Activated CD4-positive, alpha-beta T cell treated with anti-CD3 and anti-CD28 coated beads, Interleukin-2, Interleukin-6, amounts not matched to agents 100 ng/mL and 50 ng/mL, durations not matched to agents 16 hours and 8 hours (primary cell): ENCODE measurements at regions not wholly inside any gene's neighbourhood (a gene's known extent, or its start where the extent isn't known, plus 50 kb on each side); places are given as distances from the start of the nearest gene placed in this dataset.
"Not testable (repeated sequence)": the region's sequence is repeated elsewhere in the genome, so short reads cannot be mapped to it uniquely, and the experiment has no call there.

ENCODE experiments used
- DNase-seq: peaks from one replicate; pipeline ENCODE4 v3.0.0-alpha.2; 2020

- DNase-seq = no peak
Measured at GRCh38 chr1:61028136-61028535, 54.2 kb upstream of the NFIA start.

DNA sequence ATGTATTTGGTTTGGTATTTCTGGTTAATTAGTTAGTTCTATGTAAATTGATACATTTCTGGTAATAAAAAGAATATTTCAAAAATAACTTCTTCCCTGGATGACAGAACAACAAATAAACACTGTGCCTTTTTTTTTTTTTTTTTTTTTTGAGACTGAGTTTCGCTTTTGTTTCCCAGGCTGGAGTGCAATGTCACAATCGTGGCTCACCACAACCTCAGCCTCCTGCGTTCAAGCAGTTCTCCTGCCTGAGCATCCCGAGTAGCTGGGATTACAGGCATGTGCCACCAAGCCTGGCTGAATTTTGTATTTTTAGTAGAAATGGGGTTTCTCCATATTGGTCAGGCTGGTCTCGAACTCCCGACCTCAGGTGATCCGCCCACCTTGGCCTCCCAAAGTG, 64.3 kb upstream of the NFIA start:
- DNase-seq = not testable (repeated sequence)

DNA sequence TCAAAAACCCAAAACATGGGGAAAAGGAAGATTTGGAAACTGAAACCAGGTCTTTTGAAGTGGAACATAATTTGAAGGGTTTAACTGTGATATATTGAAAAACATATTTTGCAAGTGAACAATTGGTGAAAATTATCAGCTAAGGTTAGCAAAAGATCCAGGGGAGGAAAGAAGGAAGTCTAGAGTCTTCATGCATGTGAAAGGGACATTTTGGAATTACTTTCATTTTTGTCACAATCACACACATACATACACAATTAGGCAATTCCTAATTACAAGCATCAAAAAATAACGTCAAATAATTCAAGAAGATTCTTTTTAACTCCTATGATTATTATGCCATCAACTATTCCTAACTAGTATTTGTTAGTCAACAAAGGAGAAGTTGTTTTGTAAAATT, 64.7 kb upstream of the NFIA start:
- no peak for DNase-seq

GRCh38 chr1:61013946-61014667, 68.3 kb upstream of the NFIA start:
- no peak for DNase-seq

DNA sequence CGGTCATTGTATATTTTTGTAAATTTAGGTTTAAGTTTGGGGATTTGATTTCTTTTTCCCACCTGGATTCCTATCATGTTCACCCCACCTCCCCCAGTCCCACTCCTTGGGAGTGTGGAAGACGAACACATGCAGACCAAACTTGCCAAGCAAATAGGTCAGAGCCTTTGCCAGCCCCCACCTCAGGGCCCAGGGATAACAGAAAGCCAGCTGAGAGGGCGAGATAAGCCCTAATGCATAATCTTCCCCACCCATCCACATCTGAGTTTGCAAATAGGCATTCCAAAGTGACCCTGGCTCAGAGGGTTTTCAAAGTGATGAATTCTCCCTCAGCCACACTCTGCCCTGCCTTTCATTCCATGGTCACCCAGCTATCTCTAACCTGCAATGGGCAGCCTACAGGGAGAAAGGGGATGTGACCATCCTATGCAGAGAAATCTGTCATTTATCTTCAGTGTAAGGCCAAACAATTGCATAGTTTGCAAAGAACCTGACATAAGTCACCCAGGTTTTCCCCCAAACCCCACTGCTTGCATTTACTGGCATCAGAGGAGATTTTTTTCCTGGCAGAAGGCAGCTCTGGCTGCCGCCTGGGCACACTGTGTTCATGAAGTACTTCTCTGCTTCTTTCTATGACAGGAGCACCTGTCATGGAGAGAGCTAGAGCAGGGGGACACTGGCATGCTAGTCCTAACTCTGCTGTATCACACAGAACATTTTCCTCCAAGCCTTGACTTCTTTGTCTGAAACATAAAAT, 69.0 kb upstream of the NFIA start:
- no peak for DNase-seq

GRCh38 chr1:61012341-61012761, 70.0 kb upstream of the NFIA start:
- DNase-seq = no peak

GRCh38 chr1:61011561-61012263, 70.6 kb upstream of the NFIA start:
- DNase-seq = no peak

GRCh38 chr1:61007534-61008364, 74.6 kb upstream of the NFIA start:
- DNase-seq = no peak

DNA sequence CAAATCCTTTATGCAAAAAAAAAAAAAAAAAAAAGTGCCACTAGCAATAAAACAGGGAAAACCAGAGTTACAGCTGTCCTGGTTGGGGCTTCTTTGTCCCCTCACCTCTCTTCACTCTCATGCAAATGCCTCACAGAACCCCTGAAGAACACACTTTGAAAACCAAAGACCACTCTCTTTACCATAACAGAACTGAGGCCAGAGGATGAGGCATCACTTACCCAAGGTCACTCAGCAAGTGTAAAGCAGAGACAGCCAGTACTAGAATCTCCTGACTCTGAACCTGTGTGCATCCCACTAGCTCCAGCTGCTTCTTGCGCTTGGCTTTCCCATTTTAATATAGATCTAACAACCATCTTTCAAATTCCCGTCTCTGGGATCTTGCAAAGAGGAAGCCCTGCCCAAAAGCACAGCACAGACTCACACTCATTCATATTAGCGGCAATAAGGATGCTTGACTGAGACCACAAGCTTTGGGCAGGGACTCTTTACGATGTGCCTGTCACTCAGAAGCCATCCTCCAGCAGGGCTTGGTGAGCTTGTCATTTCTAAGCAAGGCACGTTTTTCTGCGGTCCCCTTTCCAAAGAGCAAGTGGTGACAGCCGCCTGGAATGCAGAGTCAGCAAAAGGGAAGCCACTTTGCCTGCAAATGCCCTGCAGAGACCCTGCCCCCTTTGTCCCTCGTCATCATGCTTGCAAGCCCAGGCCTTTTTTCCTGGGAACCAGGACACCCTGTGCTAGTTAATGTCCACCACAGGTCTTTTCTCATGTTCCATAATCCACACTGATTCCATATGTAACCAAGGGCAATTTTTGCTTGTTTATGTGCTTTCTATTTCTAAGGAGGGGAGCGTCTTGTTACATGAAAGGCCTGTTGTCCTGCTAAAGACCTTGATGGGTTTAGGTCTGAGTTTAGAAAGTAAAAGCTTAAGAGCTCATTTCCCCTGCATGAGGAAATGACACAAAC, 76.5 kb upstream of the NFIA start:
- DNase-seq = no peak

- no peak for DNase-seq
Measured at GRCh38 chr1:61004262-61005003, 77.9 kb upstream of the NFIA start.

GRCh38 chr1:61000327-61000726, 82.0 kb upstream of the NFIA start:
- no peak for DNase-seq

- DNase-seq = no peak
Measured at GRCh38 chr1:60998786-60999185, 83.6 kb upstream of the NFIA start.

DNA sequence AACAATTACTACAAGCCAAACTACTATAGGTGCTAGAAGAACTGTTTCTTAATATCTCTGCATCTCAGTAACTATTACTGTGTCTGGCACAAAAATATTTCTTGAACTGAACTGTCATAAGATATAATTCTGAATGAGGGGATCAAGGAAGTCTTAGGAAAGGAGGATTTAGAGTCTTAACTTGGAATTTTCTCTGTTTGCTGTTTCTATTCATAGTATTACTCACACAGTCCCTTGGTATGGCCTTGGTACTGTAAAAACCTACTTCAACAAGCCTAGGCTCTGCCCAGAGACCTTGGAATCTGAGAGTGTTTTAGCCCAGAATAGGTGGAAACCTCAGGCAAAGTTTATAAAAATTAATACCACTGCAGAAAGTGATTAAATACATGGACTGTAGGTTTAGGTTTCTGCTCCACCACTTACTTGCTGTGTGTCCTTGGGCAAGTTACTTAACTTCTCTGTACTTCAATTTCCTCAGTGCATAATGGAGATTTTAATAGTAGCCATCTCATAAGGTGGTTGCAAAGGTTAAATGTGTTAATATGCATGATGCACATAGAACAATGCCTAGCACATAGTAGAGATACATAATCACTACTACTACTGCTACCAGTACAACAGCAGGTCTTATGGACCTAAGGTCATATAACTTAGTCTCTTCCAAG, 87.4 kb upstream of the NFIA start:
- DNase-seq = no peak

DNA sequence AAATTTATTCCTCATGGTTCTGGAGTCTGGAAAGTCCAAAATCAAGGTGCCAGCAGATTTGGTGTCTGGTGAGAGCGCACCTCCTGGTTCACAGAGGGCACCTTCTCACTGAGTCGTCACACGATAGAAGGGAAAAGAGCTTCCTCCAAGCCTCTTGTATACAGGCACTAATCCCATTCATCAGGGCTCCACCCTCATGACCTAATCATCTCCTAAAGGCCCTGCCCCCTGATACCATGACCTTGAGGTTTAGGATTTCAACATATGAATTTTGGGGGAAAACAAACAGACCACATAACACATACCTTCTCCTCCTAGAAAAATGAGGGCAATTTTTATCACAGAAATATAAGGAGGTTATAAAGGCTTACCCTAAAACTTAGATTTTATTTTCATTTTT, 88.0 kb upstream of the NFIA start:
- DNase-seq = no peak

GRCh38 chr1:60992165-60992564, 90.2 kb upstream of the NFIA start:
- no peak for DNase-seq

GRCh38 chr1:60990714-60991090, 91.7 kb upstream of the NFIA start:
- DNase-seq = no peak

DNA sequence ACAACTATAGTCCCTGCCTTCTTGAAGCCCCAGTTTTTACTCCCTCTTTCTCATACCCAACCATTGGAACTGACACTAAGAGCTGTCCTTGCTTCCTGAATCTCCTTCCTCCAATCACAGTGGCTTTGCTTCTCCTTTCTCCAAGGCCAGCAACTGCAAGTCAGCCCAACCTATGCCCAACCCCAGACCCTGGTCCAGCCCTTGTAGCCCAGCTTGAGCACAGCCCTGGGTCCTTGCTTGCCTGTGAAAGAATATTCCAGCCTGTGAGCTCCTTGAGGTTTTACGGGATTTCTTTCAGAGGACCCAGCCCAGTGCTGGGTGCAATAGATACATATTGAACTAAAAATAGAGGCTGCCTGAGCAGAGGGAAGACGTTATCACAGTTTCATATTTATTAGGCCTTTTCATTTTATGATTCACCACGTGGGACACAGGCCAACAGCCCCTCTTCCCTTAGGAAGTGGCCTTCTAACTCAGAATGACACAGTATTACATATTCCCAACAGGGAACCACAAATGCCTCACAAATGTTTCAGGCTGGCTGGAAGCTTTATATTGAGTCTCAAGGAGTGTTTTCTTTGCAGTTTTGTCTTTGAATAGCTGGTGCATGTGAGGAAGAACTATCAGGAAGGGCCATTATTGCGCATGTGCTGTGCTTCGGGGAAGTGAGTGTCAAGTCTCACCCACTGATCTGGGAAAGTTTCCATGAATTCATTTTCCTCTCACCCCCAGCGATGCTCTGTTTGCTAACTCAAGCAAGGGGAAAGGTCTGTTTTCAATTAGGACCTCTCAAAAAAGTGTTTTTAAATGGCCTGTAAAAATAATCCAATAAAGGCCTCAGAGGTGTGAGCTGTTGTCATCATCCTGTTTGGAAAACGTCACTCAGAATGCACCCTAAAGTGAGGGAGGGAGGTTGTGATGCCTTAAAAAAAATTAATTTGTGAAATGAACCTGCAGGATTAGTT, 92.3 kb upstream of the NFIA start:
- no peak for DNase-seq

DNA sequence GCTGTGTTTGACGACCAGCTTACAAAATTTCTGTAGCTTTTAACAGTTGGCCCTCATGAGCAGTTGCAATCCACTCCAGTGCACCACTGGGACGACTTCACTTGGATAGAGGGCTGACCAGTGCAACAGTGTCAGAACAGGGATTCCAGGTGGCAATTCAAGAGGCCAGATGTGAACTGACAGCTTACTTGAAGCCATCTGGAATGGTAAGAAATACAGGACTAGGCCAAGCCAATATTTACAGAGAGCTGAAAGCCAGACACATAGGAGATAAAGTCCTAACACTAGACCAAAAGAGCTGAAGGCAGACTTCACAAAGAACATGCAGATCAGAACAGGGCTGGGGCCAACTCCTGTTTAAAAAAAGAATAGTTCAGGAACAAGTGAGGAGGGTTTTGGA, 93.5 kb upstream of the NFIA start:
- no peak for DNase-seq

DNA sequence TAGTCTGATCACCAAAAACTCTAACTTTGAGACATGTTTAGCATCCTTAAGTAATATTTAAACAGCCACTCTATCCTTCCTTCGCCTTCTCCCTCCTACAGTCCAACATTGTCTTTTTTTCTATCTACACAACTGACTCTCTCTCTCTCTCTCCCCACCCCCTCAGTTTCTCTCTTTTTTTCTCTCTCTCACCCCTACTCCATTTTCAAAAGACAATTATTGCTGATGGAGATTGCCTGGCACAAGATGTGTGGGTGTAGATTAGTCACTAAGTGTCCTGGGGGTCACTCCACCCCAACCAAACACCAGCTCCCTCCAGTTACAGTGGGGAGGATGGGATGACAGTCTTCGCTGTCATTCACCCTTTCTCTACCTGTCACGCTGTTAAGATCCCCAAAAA, 94.5 kb upstream of the NFIA start:
- DNase-seq = no peak
